Epidermal melanocyte (primary cell): ENCODE measurements at regions not wholly inside any gene's neighbourhood (a gene's known extent, or its start where the extent isn't known, plus 50 kb on each side); places are given as distances from the start of the nearest gene placed in this dataset.
"Not testable (repeated sequence)": the region's sequence is repeated elsewhere in the genome, so short reads cannot be mapped to it uniquely, and the experiment has no call there.

Experiments used
- DNase-seq: peaks from one replicate; pipeline ENCODE4 v3.0.0; 2011; ENCODE audit warnings: low spot score; ENCODE audit not compliant: insufficient read length

- no peak for DNase-seq
Measured at GRCh38 chr2:53543083-53543482, 224.5 kb upstream of the CHAC2 start.

GRCh38 chr2:53536583-53537361, 230.8 kb upstream of the CHAC2 start:
- DNase-seq = no peak

GRCh38 chr2:53535234-53535840, 232.3 kb upstream of the CHAC2 start:
- no peak for DNase-seq

GRCh38 chr2:53530126-53530525, 237.5 kb upstream of the CHAC2 start:
- no peak for DNase-seq

GRCh38 chr2:53527056-53527455, 240.5 kb upstream of the CHAC2 start:
- DNase-seq = no peak

- DNase-seq = no peak
Measured at GRCh38 chr2:53519918-53520841, 247.4 kb upstream of the CHAC2 start.

- DNase-seq = no peak
Measured at GRCh38 chr2:53517406-53517805, 250.2 kb upstream of the CHAC2 start.

- no peak for DNase-seq
Measured at GRCh38 chr2:53516650-53517049, 251.0 kb upstream of the CHAC2 start.

GRCh38 chr2:53515435-53516332, 251.9 kb upstream of the CHAC2 start:
- no peak for DNase-seq

GRCh38 chr2:53513167-53513666, 254.4 kb upstream of the CHAC2 start:
- no peak for DNase-seq

- no peak for DNase-seq
Measured at GRCh38 chr2:53512071-53512826, 255.4 kb upstream of the CHAC2 start.

- DNase-seq = no peak
Measured at GRCh38 chr2:53511549-53511948, 256.1 kb upstream of the CHAC2 start.

- no peak for DNase-seq
Measured at GRCh38 chr2:53510401-53510800, 257.2 kb upstream of the CHAC2 start.

- DNase-seq = no peak
Measured at GRCh38 chr2:53509831-53510388, 257.7 kb upstream of the CHAC2 start.

GRCh38 chr2:53508667-53509066, 258.9 kb upstream of the CHAC2 start:
- DNase-seq = no peak

- DNase-seq = not testable (repeated sequence)
Measured at GRCh38 chr2:53507070-53507469, 260.5 kb upstream of the CHAC2 start.

GRCh38 chr2:53505826-53506225, 261.8 kb upstream of the CHAC2 start:
- DNase-seq = no peak

GRCh38 chr2:53504507-53504906, 263.1 kb upstream of the CHAC2 start:
- DNase-seq = no peak

GRCh38 chr2:53500181-53500580, 267.4 kb upstream of the CHAC2 start:
- DNase-seq = no peak

- no peak for DNase-seq
Measured at GRCh38 chr2:53498210-53498609, 269.4 kb upstream of the CHAC2 start.
